GM12878 (cell line): ENCODE measurements at regions not wholly inside any gene's neighbourhood (a gene's known extent, or its start where the extent isn't known, plus 50 kb on each side); places are given as distances from the start of the nearest gene placed in this dataset.
"Not testable (repeated sequence)": the region's sequence is repeated elsewhere in the genome, so short reads cannot be mapped to it uniquely, and the experiment has no call there.

ENCODE experiments used
- ATAC-seq: fragments of 200-7000 bp; cut with Tn5 transposase; 3 replicates; pipeline ENCODE4 v1.9.1; 2020; ENCODE audit warnings: mild to moderate bottlenecking, moderate library complexity
- BruUV-seq: library from RNA; stranded (reverse); fragments of 400-500 nt; replicated peaks from 2 replicates; lab custom pipeline; 2021; lab: Mats Ljungman, UMichigan
- CTCF ChIA-PET: fragments of 300-600 bp; sonication (Branson Sonifier 250); formaldehyde crosslinking; extraction: SDS; loops from one replicate; lab custom pipeline; 2021; ENCODE audit warnings: inconsistent platforms; lab: Yijun Ruan, JAX
- POLR2A ChIA-PET: fragments of 350-600 bp; formaldehyde crosslinking; extraction: SDS; loops from one replicate; lab custom pipeline; 2021; ENCODE audit warnings: inconsistent platforms; lab: Charles Lee
- RAD21 ChIA-PET: fragments of 300-600 bp; sonication (Branson Sonifier 250); formaldehyde crosslinking; loops from one replicate; lab custom pipeline; 2023; ENCODE audit warnings: antibody characterized with exemption; ENCODE audit not compliant: unreplicated experiment; lab: Charles Lee
- SMC1A ChIA-PET: fragments of 300-600 bp; sonication (Branson Sonifier 250); formaldehyde crosslinking; loops from one replicate; lab custom pipeline; 2023; ENCODE audit not compliant: unreplicated experiment, uncharacterized antibody; lab: Charles Lee
- DNase-seq: peaks from one replicate; pipeline ENCODE4 v3.0.0-alpha.2; 2011; ENCODE audit warnings: low read depth, low spot score
- FAIRE-seq: peaks from 3 replicates; lab custom pipeline; 2011; peaks lifted over from hg19 to GRCh38; lab: Jason Lieb, UNC
- H2AFZ ChIP-seq: 2 replicates; pipeline ENCODE4 v1.6.0; 2011; ENCODE audit warnings: low read depth, low read length, control low read depth; ENCODE audit not compliant: control insufficient read depth
- H3K27ac ChIP-seq: 2 replicates; pipeline ENCODE4 v1.5.1; 2011; ENCODE audit warnings: control low read depth; ENCODE audit not compliant: control insufficient read depth, insufficient read depth
- H3K27me3 ChIP-seq, 2 experiments: replicated peaks in 1 of 2; 2 replicates each; pipeline versions ENCODE4 v1.6.0 to v1.6.1; 2011; ENCODE audit warnings: low read length in 1 of 2; ENCODE audit not compliant: control insufficient read depth in 2 of 2, insufficient read depth in 2 of 2
- H3K36me3 ChIP-seq, 2 experiments: 2 replicates each; pipeline ENCODE4 v1.5.1; 2011; ENCODE audit warnings: low read length in 1 of 2; ENCODE audit not compliant: control insufficient read depth in 2 of 2, insufficient read depth in 2 of 2
- H3K4me1 ChIP-seq: 2 replicates; pipeline ENCODE4 v1.6.1; 2011; ENCODE audit warnings: mild to moderate bottlenecking, low read length, moderate library complexity, mixed read lengths; ENCODE audit not compliant: control insufficient read depth, insufficient read depth
- H3K4me2 ChIP-seq: 2 replicates; pipeline ENCODE4 v1.6.0; 2011; ENCODE audit warnings: control low read depth; ENCODE audit not compliant: control insufficient read depth, insufficient read depth
- H3K4me3 ChIP-seq: fragments of 200-600 bp; sonication (generic); 2 replicates; pipeline ENCODE4 v1.5.1; 2016
- H3K79me2 ChIP-seq: 2 replicates; pipeline ENCODE4 v1.6.0; 2011; ENCODE audit warnings: low read length; ENCODE audit not compliant: control insufficient read depth, insufficient read depth
- H3K9ac ChIP-seq: 2 replicates; pipeline ENCODE4 v1.8.0; 2011; ENCODE audit warnings: low read length, control low read depth, mixed read lengths; ENCODE audit not compliant: control insufficient read depth, insufficient read depth
- H3K9me3 ChIP-seq: replicated peaks from 3 replicates; pipeline ENCODE4 v1.5.1; 2011; ENCODE audit warnings: mild to moderate bottlenecking, low read length; ENCODE audit not compliant: control insufficient read depth, insufficient read depth
- H4K20me1 ChIP-seq: 2 replicates; pipeline ENCODE4 v1.6.0; 2011; ENCODE audit not compliant: control insufficient read depth, insufficient read depth
- BCL11A ChIP-seq: IDR thresholded peaks from 2 replicates; pipeline ENCODE4 v1.6.1; 2011; ENCODE audit warnings: low read depth, low read length
- BMI1 ChIP-seq: fragments of 450-650 bp; IDR thresholded peaks from 2 replicates; pipeline ENCODE4 v1.6.1; 2016; ENCODE audit warnings: mild to moderate bottlenecking, moderate library complexity, borderline replicate concordance
- KAT2A ChIP-seq: conservative IDR thresholded peaks from 2 replicates; pipeline ENCODE4 v1.6.1; 2011; ENCODE audit warnings: low read depth, low read length; ENCODE audit not compliant: control insufficient read depth
- WGBS: methylation state at CpG from one replicate; pipeline ENCODE4 v1.1.6; 2016; ENCODE audit warnings: low lambda C conversion rate; ENCODE audit not compliant: insufficient replicate concordance, insufficient coverage; ENCODE audit errors: missing lambda C conversion rate; 5-methylcytosine and 5-hydroxymethylcytosine counted together
- in situ Hi-C: fragments of 300-500 bp; cut with MboI; formaldehyde crosslinking; loops from 9 replicates; pipeline ENCODE4 v1.14.3; 2018; ENCODE audit warnings: mixed read lengths
- intact Hi-C: fragments of 100-400 bp; cut with micrococcal nuclease; formaldehyde crosslinking; loops from one replicate; pipeline ENCODE4 v1.14.2; 2022; ENCODE audit not compliant: unreplicated experiment

GRCh38 chr5:71822065-71822464 lies 103.0 kb downstream of the CARTPT start:
- H3K4me2 ChIP-seq, H3K9ac ChIP-seq, H4K20me1 ChIP-seq, H2AFZ ChIP-seq, DNase-seq, FAIRE-seq, SMC1A ChIA-PET, H3K36me3 ChIP-seq, H3K27ac ChIP-seq, intact Hi-C loops, H3K4me1 ChIP-seq, H3K4me3 ChIP-seq, POLR2A ChIA-PET, RAD21 ChIA-PET, CTCF ChIA-PET, H3K9me3 ChIP-seq, H3K79me2 ChIP-seq, H3K27me3 ChIP-seq, BruUV-seq, ATAC-seq, in situ Hi-C loops: not testable (repeated sequence)

DNA sequence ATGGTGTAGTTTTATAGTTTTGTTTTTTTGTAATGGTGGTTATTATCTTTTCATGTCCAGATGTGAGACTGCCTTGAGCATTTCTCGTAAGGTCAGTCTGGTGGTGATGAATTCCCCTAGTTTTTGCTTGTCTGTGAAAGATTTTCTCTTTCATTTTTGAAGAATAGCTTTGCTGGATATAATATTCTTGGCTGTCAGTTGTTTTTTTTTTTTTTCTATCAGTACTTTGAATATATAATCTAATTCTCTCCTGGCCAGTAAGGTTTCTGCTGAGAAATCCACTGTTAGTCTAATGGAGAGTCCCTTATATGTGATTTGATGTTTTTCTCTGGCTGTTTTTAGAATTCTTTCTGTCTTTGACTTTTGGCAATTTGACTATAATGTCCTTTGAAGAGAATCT lies 106.9 kb downstream of the CARTPT start:
- ATAC-seq, result no peak
- FAIRE-seq, result no peak
- ChIA-PET SMC1A (no interaction called here), RAD21 (no interaction called here), POLR2A (no interaction called here), CTCF (no interaction called here)
- Histone ChIP-seq H3K9me3 (peaks cover 7% of the 10 kb centered on the region; the same call in 2 of the 3 replicates), H4K20me1 (no peaks in the 10 kb centered on the region), H3K9ac (no peak overlapping the region), H3K4me2 (no peak overlapping the region), H3K79me2 (no peaks in the 10 kb centered on the region), H3K27ac (no peak overlapping the region), H3K4me3 (no peak overlapping the region), H3K27me3 (no peaks in the 10 kb centered on the region), H3K4me1 (no peaks in the 10 kb centered on the region), H3K36me3 (no peaks in the 10 kb centered on the region), H2AFZ (no peak overlapping the region)
- BruUV-seq, result no TSS peak
- no peak for DNase-seq
- in situ Hi-C loops (no loop called here), intact Hi-C loops (no loop called here)
- WGBS, result 0% methylated on average over 1 of the region's 1 CpG
- TF ChIP-seq BCL11A, result no peak
- TF ChIP-seq BMI1, result no peak
- no peak for TF ChIP-seq KAT2A
